Progenitor cell of endocrine pancreas (in vitro differentiated cells): ENCODE measurements at regions not wholly inside any gene's neighbourhood (a gene's known extent, or its start where the extent isn't known, plus 50 kb on each side); places are given as distances from the start of the nearest gene placed in this dataset.

Source experiments
- DNase-seq: peaks from one replicate; pipeline ENCODE4 v3.0.0; 2021; ENCODE audit warnings: low spot score; ENCODE audit not compliant: unreplicated experiment
- H3K27ac Mint-ChIP-seq: 2 replicates; pipeline ENCODE4 v1.8.0; 2021; ENCODE audit warnings: mild to moderate bottlenecking, moderate library complexity, mixed read lengths
- H3K27me3 Mint-ChIP-seq: 2 replicates; pipeline ENCODE4 v1.8.0; 2021; ENCODE audit warnings: mixed read lengths
- H3K36me3 Mint-ChIP-seq: 2 replicates; pipeline ENCODE4 v1.8.0; 2022; ENCODE audit warnings: mixed read lengths; ENCODE audit not compliant: insufficient read depth
- H3K4me1 Mint-ChIP-seq: 2 replicates; pipeline ENCODE4 v1.8.0; 2021; ENCODE audit warnings: low read depth, mixed read lengths
- H3K4me3 Mint-ChIP-seq: 2 replicates; pipeline ENCODE4 v1.8.0; 2021; ENCODE audit warnings: low read depth, mild to moderate bottlenecking, moderate library complexity, mixed read lengths
- H3K9me3 Mint-ChIP-seq: 2 replicates; pipeline ENCODE4 v1.8.0; 2021; ENCODE audit warnings: low read depth, mixed read lengths
- TF ChIP-seq, protein P1 (sequence below): fragments of 200-600 bp; sonication (generic); IDR thresholded peaks from one replicate; pipeline ENCODE4 v1.5.0; 2021; ENCODE audit warnings: antibody characterized with exemption, mild to moderate bottlenecking; ENCODE audit not compliant: unreplicated experiment

DNA sequence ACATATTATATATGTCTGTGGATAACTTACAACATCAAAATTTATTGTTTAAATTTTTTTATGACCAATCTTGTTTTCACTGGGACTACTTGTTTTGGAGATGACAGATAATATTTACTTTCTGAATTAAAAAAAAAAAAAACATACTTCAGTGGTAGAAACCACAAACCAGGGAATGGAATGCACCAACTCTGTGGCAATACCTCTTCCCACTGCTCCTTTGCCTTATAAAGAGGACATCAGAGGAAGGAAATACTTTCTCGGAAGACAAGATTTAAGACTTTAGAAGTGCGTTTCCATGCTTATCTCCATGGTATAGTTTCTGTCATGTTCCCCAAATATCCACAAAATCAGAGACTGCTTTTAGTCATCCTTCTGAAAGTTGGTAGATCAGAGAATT is 1241.1 kb upstream of the EYS start:
- Mint-ChIP-seq H3K36me3 (no peaks in the 10 kb centered on the region), H3K9me3 (peaks cover 9% of the 10 kb centered on the region), H3K4me3 (no peak overlapping the region), H3K4me1 (no peaks in the 10 kb centered on the region), H3K27me3 (no peaks in the 10 kb centered on the region), H3K27ac (no peak overlapping the region)
- DNase-seq, result no peak
- TF ChIP-seq, protein P1, sequence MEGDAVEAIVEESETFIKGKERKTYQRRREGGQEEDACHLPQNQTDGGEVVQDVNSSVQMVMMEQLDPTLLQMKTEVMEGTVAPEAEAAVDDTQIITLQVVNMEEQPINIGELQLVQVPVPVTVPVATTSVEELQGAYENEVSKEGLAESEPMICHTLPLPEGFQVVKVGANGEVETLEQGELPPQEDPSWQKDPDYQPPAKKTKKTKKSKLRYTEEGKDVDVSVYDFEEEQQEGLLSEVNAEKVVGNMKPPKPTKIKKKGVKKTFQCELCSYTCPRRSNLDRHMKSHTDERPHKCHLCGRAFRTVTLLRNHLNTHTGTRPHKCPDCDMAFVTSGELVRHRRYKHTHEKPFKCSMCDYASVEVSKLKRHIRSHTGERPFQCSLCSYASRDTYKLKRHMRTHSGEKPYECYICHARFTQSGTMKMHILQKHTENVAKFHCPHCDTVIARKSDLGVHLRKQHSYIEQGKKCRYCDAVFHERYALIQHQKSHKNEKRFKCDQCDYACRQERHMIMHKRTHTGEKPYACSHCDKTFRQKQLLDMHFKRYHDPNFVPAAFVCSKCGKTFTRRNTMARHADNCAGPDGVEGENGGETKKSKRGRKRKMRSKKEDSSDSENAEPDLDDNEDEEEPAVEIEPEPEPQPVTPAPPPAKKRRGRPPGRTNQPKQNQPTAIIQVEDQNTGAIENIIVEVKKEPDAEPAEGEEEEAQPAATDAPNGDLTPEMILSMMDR, result no peak

DNA sequence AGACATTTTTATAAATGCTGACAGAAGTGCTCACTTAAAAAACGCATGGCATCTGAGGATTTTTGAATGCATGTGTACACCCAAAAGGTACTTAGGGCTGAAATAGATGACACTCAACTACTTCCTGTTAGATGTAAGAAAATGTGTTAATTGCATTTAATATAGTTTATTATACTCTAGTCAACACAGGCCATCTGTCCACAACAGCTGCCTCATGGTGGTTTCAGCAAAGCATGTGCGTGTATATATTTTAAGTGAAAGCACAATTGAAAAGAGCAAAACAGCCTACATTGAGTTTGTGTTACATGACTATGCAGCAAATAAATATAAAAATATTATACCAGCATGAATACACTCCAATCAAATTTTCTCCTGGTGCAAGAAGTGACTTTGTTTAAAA is 1233.0 kb upstream of the EYS start:
- H3K4me1 Mint-ChIP-seq, result no peaks in the 10 kb centered on the region
- H3K9me3 Mint-ChIP-seq, result no peaks in the 10 kb centered on the region
- H3K36me3 Mint-ChIP-seq, result no peaks in the 10 kb centered on the region
- H3K27me3 Mint-ChIP-seq, result no peaks in the 10 kb centered on the region
- no peak overlapping the region for H3K4me3 Mint-ChIP-seq
- no peak for DNase-seq
- TF ChIP-seq, protein P1, result no peak
- H3K27ac Mint-ChIP-seq, result no peak overlapping the region

DNA sequence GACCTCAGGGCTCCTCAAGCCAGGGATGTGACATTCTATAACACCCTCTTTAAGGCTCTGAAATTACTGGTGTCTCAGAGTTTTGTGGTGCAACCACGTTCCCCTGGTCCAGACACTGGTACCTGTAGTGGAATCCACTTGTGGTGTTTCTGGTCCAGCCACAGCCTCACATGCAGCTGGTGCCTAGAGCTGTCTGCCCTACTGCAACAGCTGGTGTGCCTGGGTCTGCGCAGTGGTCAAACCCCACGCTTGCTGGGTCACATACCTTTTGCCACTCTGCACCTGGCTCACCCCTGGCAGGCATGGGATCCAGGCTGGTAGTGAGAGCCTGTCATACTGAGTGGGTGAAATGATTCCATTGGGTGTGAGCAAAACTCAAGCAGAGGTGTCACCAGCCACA is 1230.2 kb upstream of the EYS start:
- H3K4me3 Mint-ChIP-seq, result no peak overlapping the region
- H3K36me3 Mint-ChIP-seq, result no peaks in the 10 kb centered on the region
- no peaks in the 10 kb centered on the region for H3K4me1 Mint-ChIP-seq
- no peaks in the 10 kb centered on the region for H3K9me3 Mint-ChIP-seq
- TF ChIP-seq, protein P1, result no peak
- no peaks in the 10 kb centered on the region for H3K27me3 Mint-ChIP-seq
- no peak overlapping the region for H3K27ac Mint-ChIP-seq
- no peak for DNase-seq

DNA sequence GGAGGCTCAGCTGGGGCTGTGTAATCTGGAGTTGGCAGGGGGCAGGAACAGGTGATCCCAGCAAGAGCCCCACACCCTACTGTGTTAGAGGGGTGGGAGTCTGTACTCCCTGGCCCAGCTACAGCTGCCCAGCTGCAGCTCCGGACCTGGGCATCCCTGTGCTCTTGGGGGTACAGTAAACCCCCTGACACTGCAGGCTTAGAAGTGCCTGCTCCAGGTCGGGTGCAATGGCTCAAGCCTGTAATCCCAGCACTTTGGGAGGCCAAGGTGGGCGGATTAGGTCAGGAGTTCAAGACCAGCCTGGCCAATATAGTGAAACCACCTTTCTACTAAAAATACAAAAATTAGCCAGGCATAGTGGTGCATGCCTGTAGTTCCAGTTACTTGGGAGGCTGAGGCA is 1228.6 kb upstream of the EYS start:
- DNase-seq, result no peak
- TF ChIP-seq, protein P1, result no peak
- H3K9me3 Mint-ChIP-seq, result no peaks in the 10 kb centered on the region
- H3K27me3 Mint-ChIP-seq, result no peaks in the 10 kb centered on the region
- no peaks in the 10 kb centered on the region for H3K4me1 Mint-ChIP-seq
- no peak overlapping the region for H3K27ac Mint-ChIP-seq
- no peaks in the 10 kb centered on the region for H3K36me3 Mint-ChIP-seq
- H3K4me3 Mint-ChIP-seq, result no peak overlapping the region

DNA sequence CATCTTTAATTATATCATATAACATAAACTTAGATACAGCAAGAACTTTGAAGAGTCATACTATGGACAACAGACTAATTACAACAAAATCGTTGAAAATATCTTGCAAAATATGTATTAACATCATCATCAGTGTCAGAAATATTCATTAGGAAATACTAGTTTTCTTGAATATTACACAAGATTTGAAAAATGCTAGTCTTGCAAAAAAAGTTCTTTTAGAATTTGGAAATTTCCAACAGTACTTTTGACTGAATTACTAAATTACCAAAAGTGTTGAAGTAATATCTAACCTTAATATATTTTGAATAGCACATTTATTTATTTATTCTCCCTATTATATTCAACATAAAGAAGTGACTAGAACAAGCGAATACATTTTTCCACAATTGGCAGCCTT is 1224.8 kb upstream of the EYS start:
- no peaks in the 10 kb centered on the region for H3K4me1 Mint-ChIP-seq
- TF ChIP-seq, protein P1, result no peak
- H3K4me3 Mint-ChIP-seq, result no peak overlapping the region
- DNase-seq, result no peak
- no peaks in the 10 kb centered on the region for H3K27me3 Mint-ChIP-seq
- H3K9me3 Mint-ChIP-seq, result peaks cover 19% of the 10 kb centered on the region
- H3K27ac Mint-ChIP-seq, result no peak overlapping the region
- H3K36me3 Mint-ChIP-seq, result no peaks in the 10 kb centered on the region
